Epithelial cell of proximal tubule (primary cell): ENCODE measurements at regions not wholly inside any gene's neighbourhood (a gene's known extent, or its start where the extent isn't known, plus 50 kb on each side); places are given as distances from the start of the nearest gene placed in this dataset.

Experiments used
- DNase-seq: peaks from one replicate; pipeline ENCODE4 v3.0.0-alpha.2; 2011; ENCODE audit warnings: low read depth
- H3K4me3 ChIP-seq: 2 replicates; pipeline ENCODE4 v1.5.1; 2011; ENCODE audit warnings: low read depth, mild to moderate bottlenecking, low read length
- CTCF ChIP-seq: conservative IDR thresholded peaks from 2 replicates; pipeline ENCODE4 v1.5.1; 2012; ENCODE audit warnings: low read depth, mild to moderate bottlenecking, low read length

- no peak for DNase-seq
- H3K4me3 ChIP-seq = no peak overlapping the region
- no peak for TF ChIP-seq CTCF
Observed at GRCh38 chr9:3687145-3687544, 161.3 kb upstream of the RFX3 start.

- no peak overlapping the region for H3K4me3 ChIP-seq
- no peak for DNase-seq
- TF ChIP-seq CTCF = no peak
Observed at GRCh38 chr9:3682186-3682585, 156.4 kb upstream of the RFX3 start.

- TF ChIP-seq CTCF = no peak
- DNase-seq = no peak
- no peak overlapping the region for H3K4me3 ChIP-seq
Observed at GRCh38 chr9:3677541-3677940, 151.7 kb upstream of the RFX3 start.

GRCh38 chr9:3676766-3677165 is 151.0 kb upstream of the RFX3 start:
- no peak overlapping the region for H3K4me3 ChIP-seq
- no peak for TF ChIP-seq CTCF
- no peak for DNase-seq

- no peak for DNase-seq
- no peak overlapping the region for H3K4me3 ChIP-seq
- no peak for TF ChIP-seq CTCF
Observed at GRCh38 chr9:3675946-3676345, 150.1 kb upstream of the RFX3 start.

GRCh38 chr9:3674561-3674960 is 148.8 kb upstream of the RFX3 start:
- no peak for TF ChIP-seq CTCF
- no peak overlapping the region for H3K4me3 ChIP-seq
- DNase-seq = no peak

GRCh38 chr9:3672399-3672798 is 146.6 kb upstream of the RFX3 start:
- no peak overlapping the region for H3K4me3 ChIP-seq
- no peak for TF ChIP-seq CTCF
- DNase-seq = no peak
